ENCODE measurements at regions not wholly inside any gene's neighbourhood (a gene's known extent, or its start where the extent isn't known, plus 50 kb on each side); places are given as distances from the start of the nearest gene placed in this dataset.

GRCh38 chr2:33900610-33901009 is 301.5 kb upstream of the FAM98A start (continued):
- TF ChIP-seq, protein P1, sequence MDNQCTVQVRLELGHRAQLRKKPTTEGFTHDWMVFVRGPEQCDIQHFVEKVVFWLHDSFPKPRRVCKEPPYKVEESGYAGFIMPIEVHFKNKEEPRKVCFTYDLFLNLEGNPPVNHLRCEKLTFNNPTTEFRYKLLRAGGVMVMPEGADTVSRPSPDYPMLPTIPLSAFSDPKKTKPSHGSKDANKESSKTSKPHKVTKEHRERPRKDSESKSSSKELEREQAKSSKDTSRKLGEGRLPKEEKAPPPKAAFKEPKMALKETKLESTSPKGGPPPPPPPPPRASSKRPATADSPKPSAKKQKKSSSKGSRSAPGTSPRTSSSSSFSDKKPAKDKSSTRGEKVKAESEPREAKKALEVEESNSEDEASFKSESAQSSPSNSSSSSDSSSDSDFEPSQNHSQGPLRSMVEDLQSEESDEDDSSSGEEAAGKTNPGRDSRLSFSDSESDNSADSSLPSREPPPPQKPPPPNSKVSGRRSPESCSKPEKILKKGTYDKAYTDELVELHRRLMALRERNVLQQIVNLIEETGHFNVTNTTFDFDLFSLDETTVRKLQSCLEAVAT (IDR thresholded peaks at IDR 0.05): no peak
- TF ChIP-seq, protein P2, sequence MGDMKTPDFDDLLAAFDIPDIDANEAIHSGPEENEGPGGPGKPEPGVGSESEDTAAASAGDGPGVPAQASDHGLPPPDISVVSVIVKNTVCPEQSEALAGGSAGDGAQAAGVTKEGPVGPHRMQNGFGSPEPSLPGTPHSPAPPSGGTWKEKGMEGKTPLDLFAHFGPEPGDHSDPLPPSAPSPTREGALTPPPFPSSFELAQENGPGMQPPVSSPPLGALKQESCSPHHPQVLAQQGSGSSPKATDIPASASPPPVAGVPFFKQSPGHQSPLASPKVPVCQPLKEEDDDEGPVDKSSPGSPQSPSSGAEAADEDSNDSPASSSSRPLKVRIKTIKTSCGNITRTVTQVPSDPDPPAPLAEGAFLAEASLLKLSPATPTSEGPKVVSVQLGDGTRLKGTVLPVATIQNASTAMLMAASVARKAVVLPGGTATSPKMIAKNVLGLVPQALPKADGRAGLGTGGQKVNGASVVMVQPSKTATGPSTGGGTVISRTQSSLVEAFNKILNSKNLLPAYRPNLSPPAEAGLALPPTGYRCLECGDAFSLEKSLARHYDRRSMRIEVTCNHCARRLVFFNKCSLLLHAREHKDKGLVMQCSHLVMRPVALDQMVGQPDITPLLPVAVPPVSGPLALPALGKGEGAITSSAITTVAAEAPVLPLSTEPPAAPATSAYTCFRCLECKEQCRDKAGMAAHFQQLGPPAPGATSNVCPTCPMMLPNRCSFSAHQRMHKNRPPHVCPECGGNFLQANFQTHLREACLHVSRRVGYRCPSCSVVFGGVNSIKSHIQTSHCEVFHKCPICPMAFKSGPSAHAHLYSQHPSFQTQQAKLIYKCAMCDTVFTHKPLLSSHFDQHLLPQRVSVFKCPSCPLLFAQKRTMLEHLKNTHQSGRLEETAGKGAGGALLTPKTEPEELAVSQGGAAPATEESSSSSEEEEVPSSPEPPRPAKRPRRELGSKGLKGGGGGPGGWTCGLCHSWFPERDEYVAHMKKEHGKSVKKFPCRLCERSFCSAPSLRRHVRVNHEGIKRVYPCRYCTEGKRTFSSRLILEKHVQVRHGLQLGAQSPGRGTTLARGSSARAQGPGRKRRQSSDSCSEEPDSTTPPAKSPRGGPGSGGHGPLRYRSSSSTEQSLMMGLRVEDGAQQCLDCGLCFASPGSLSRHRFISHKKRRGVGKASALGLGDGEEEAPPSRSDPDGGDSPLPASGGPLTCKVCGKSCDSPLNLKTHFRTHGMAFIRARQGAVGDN (IDR thresholded peaks at IDR 0.05): no peak
- TF ChIP-seq NFXL1 (IDR thresholded peaks at IDR 0.05; ENCODE audit: borderline replicate concordance) (no peak), SMAD1 (IDR thresholded peaks at IDR 0.05; ENCODE audit: low read depth, partially characterized antibody) (no peak), POLR2A (IDR thresholded peaks at IDR 0.05; ENCODE audit: low read depth, low read length) (no peak), MYC (IDR thresholded peaks at IDR 0.05; ENCODE audit: insufficient read depth, insufficient read length, insufficient replicate concordance, low read length, severe bottlenecking) (no peak)
- TF ChIP-seq, protein P3, sequence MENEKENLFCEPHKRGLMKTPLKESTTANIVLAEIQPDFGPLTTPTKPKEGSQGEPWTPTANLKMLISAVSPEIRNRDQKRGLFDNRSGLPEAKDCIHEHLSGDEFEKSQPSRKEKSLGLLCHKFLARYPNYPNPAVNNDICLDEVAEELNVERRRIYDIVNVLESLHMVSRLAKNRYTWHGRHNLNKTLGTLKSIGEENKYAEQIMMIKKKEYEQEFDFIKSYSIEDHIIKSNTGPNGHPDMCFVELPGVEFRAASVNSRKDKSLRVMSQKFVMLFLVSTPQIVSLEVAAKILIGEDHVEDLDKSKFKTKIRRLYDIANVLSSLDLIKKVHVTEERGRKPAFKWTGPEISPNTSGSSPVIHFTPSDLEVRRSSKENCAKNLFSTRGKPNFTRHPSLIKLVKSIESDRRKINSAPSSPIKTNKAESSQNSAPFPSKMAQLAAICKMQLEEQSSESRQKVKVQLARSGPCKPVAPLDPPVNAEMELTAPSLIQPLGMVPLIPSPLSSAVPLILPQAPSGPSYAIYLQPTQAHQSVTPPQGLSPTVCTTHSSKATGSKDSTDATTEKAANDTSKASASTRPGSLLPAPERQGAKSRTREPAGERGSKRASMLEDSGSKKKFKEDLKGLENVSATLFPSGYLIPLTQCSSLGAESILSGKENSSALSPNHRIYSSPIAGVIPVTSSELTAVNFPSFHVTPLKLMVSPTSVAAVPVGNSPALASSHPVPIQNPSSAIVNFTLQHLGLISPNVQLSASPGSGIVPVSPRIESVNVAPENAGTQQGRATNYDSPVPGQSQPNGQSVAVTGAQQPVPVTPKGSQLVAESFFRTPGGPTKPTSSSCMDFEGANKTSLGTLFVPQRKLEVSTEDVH (IDR thresholded peaks at IDR 0.05; ENCODE audit: low read depth, partially characterized antibody): no peak

All from GM12878 (cell line).